ENCODE measurements at regions not wholly inside any gene's neighbourhood (a gene's known extent, or its start where the extent isn't known, plus 50 kb on each side); places are given as distances from the start of the nearest gene placed in this dataset.

GRCh38 chr1:9419369-9420041 is 119.8 kb upstream of the SLC25A33 start:
- DNase-seq: no peak

- no peak for DNase-seq
These were observed 118.3 kb upstream of the SLC25A33 start for GRCh38 chr1:9420835-9421532.

- DNase-seq: no peak
These were observed 117.8 kb upstream of the SLC25A33 start for GRCh38 chr1:9421533-9421873.

- no peak for DNase-seq
These were observed 116.9 kb upstream of the SLC25A33 start for GRCh38 chr1:9422321-9422720.

- DNase-seq: no peak
These were observed 116.3 kb upstream of the SLC25A33 start for GRCh38 chr1:9422911-9423505.

GRCh38 chr1:9424261-9424660 is 115.0 kb upstream of the SLC25A33 start:
- no peak for DNase-seq

GRCh38 chr1:9425859-9426258 is 113.4 kb upstream of the SLC25A33 start:
- no peak for DNase-seq

- DNase-seq: no peak
These were observed 113.0 kb upstream of the SLC25A33 start for GRCh38 chr1:9426291-9426711.

- DNase-seq: no peak
These were observed 111.9 kb upstream of the SLC25A33 start for GRCh38 chr1:9427388-9427787.

GRCh38 chr1:9428601-9429341 is 110.5 kb upstream of the SLC25A33 start:
- DNase-seq: peak; percentile 62 to 68

- no peak for DNase-seq
These were observed 109.9 kb upstream of the SLC25A33 start for GRCh38 chr1:9429342-9429711.

GRCh38 chr1:9434247-9435152 is 104.8 kb upstream of the SLC25A33 start:
- no peak for DNase-seq

- no peak for DNase-seq
These were observed 104.1 kb upstream of the SLC25A33 start for GRCh38 chr1:9435153-9435636.

GRCh38 chr1:9435854-9436640 is 103.2 kb upstream of the SLC25A33 start:
- DNase-seq: no peak

- DNase-seq: no peak
These were observed 101.3 kb upstream of the SLC25A33 start for GRCh38 chr1:9437961-9438430.

GRCh38 chr1:9438431-9439073 is 100.7 kb upstream of the SLC25A33 start:
- no peak for DNase-seq

- no peak for DNase-seq
These were observed 100.0 kb upstream of the SLC25A33 start for GRCh38 chr1:9439074-9439761.

- DNase-seq: no peak
These were observed 99.0 kb upstream of the SLC25A33 start for GRCh38 chr1:9440261-9440660.

GRCh38 chr1:9440763-9441194 is 98.5 kb upstream of the SLC25A33 start:
- no peak for DNase-seq

- DNase-seq: no peak
These were observed 97.7 kb upstream of the SLC25A33 start for GRCh38 chr1:9441451-9442133.

All from cerebellar nuclear complex (tissue), 1 donor.